Nephron progenitor cell (in vitro differentiated cells): ENCODE measurements at regions not wholly inside any gene's neighbourhood (a gene's known extent, or its start where the extent isn't known, plus 50 kb on each side); places are given as distances from the start of the nearest gene placed in this dataset.

Source experiments
- DNase-seq: peaks from one replicate; pipeline ENCODE4 v3.0.0; 2021
- H3K27ac Mint-ChIP-seq: 2 replicates; pipeline ENCODE4 v1.8.0; 2021; ENCODE audit warnings: mild to moderate bottlenecking, moderate library complexity, mixed read lengths
- H3K27me3 Mint-ChIP-seq: 2 replicates; pipeline ENCODE4 v1.8.0; 2021; ENCODE audit warnings: mild to moderate bottlenecking, low read depth, mixed read lengths; ENCODE audit not compliant: poor library complexity
- H3K36me3 Mint-ChIP-seq: 2 replicates; pipeline ENCODE4 v1.8.0; 2021; ENCODE audit warnings: low read depth, mixed read lengths
- H3K4me1 Mint-ChIP-seq: 2 replicates; pipeline ENCODE4 v1.8.0; 2021; ENCODE audit warnings: mixed read lengths
- H3K4me3 Mint-ChIP-seq: 2 replicates; pipeline ENCODE4 v1.8.0; 2021; ENCODE audit warnings: mild to moderate bottlenecking, moderate library complexity, mixed read lengths
- H3K9me3 Mint-ChIP-seq: 2 replicates; pipeline ENCODE4 v1.8.0; 2021; ENCODE audit warnings: mild to moderate bottlenecking, moderate library complexity, mixed read lengths
- CTCF ChIP-seq: fragments of 200-600 bp; sonication (generic); IDR thresholded peaks from 2 replicates; pipeline ENCODE4 v1.5.0; 2021; ENCODE audit warnings: antibody characterized with exemption

GRCh38 chr1:197850918-197851317, 51.5 kb upstream of the C1orf53 start:
- Mint-ChIP-seq H3K4me1 (peaks cover 7% of the 10 kb centered on the region), H3K36me3 (no peaks in the 10 kb centered on the region), H3K4me3 (no peak overlapping the region), H3K27ac (no peak overlapping the region), H3K9me3 (no peaks in the 10 kb centered on the region), H3K27me3 (peaks cover 3% of the 10 kb centered on the region)
- no peak for DNase-seq
- no peak for TF ChIP-seq CTCF

GRCh38 chr1:197850042-197850441, 52.4 kb upstream of the C1orf53 start:
- no peak for DNase-seq
- H3K9me3 Mint-ChIP-seq, result no peaks in the 10 kb centered on the region
- no peaks in the 10 kb centered on the region for H3K36me3 Mint-ChIP-seq
- H3K27ac Mint-ChIP-seq, result no peak overlapping the region
- TF ChIP-seq CTCF, result no peak
- H3K4me1 Mint-ChIP-seq, result peaks cover 11% of the 10 kb centered on the region
- H3K4me3 Mint-ChIP-seq, result no peak overlapping the region
- peaks cover 3% of the 10 kb centered on the region for H3K27me3 Mint-ChIP-seq

- TF ChIP-seq CTCF, result no peak
- Mint-ChIP-seq H3K4me1 (peaks cover 21% of the 10 kb centered on the region), H3K36me3 (no peaks in the 10 kb centered on the region), H3K27me3 (peaks cover 3% of the 10 kb centered on the region), H3K4me3 (no peak overlapping the region), H3K27ac (no peak overlapping the region), H3K9me3 (no peaks in the 10 kb centered on the region)
- no peak for DNase-seq
Measured at GRCh38 chr1:197848350-197848749, 54.1 kb upstream of the C1orf53 start.

GRCh38 chr1:197845886-197846285, 56.5 kb upstream of the C1orf53 start:
- Mint-ChIP-seq H3K27ac (no peak overlapping the region), H3K36me3 (no peaks in the 10 kb centered on the region), H3K4me3 (no peak overlapping the region), H3K9me3 (no peaks in the 10 kb centered on the region), H3K27me3 (peaks cover 7% of the 10 kb centered on the region), H3K4me1 (peaks cover 36% of the 10 kb centered on the region)
- TF ChIP-seq CTCF, result no peak
- DNase-seq, result no peak

GRCh38 chr1:197844651-197845050, 57.8 kb upstream of the C1orf53 start:
- H3K9me3 Mint-ChIP-seq, result no peaks in the 10 kb centered on the region
- no peaks in the 10 kb centered on the region for H3K36me3 Mint-ChIP-seq
- DNase-seq, result no peak
- TF ChIP-seq CTCF, result no peak
- H3K4me1 Mint-ChIP-seq, result peaks cover 29% of the 10 kb centered on the region
- H3K4me3 Mint-ChIP-seq, result no peak overlapping the region
- H3K27me3 Mint-ChIP-seq, result peaks cover 7% of the 10 kb centered on the region
- H3K27ac Mint-ChIP-seq, result no peak overlapping the region

- DNase-seq, result no peak
- H3K36me3 Mint-ChIP-seq, result no peaks in the 10 kb centered on the region
- no peak overlapping the region for H3K4me3 Mint-ChIP-seq
- H3K4me1 Mint-ChIP-seq, result peaks cover 29% of the 10 kb centered on the region
- TF ChIP-seq CTCF, result no peak
- no peak overlapping the region for H3K27ac Mint-ChIP-seq
- H3K9me3 Mint-ChIP-seq, result no peaks in the 10 kb centered on the region
- H3K27me3 Mint-ChIP-seq, result peaks cover 7% of the 10 kb centered on the region
Measured at GRCh38 chr1:197843401-197843800, 59.0 kb upstream of the C1orf53 start.
